Tibial nerve (tissue), 3 donors: ENCODE measurements at regions not wholly inside any gene's neighbourhood (a gene's known extent, or its start where the extent isn't known, plus 50 kb on each side); places are given as distances from the start of the nearest gene placed in this dataset.

Experiments used
- POLR2A ChIP-seq, 2 donors: fragments of 450-650 bp; IDR thresholded peaks; one replicate each; pipeline ENCODE4 v1.6.1; 2017; ENCODE audit warnings: antibody characterized with exemption in 2 of 2, mild to moderate bottlenecking in 2 of 2, moderate library complexity in 2 of 2
- TF ChIP-seq, protein P1 (sequence below), 5 experiments: fragments of 200-600 bp in 3 of 5; fragments of 450-650 bp in 2 of 5; sonication (generic) in 3 of 5; IDR thresholded peaks; one replicate each; pipeline ENCODE4 v1.5.1; 2016 to 2019; ENCODE audit warnings: antibody characterized with exemption in 5 of 5, mild to moderate bottlenecking in 3 of 5, moderate library complexity in 2 of 5

- TF ChIP-seq POLR2A (IDR thresholded peaks at IDR 0.05) = no peak
- TF ChIP-seq, protein P1, sequence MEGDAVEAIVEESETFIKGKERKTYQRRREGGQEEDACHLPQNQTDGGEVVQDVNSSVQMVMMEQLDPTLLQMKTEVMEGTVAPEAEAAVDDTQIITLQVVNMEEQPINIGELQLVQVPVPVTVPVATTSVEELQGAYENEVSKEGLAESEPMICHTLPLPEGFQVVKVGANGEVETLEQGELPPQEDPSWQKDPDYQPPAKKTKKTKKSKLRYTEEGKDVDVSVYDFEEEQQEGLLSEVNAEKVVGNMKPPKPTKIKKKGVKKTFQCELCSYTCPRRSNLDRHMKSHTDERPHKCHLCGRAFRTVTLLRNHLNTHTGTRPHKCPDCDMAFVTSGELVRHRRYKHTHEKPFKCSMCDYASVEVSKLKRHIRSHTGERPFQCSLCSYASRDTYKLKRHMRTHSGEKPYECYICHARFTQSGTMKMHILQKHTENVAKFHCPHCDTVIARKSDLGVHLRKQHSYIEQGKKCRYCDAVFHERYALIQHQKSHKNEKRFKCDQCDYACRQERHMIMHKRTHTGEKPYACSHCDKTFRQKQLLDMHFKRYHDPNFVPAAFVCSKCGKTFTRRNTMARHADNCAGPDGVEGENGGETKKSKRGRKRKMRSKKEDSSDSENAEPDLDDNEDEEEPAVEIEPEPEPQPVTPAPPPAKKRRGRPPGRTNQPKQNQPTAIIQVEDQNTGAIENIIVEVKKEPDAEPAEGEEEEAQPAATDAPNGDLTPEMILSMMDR (IDR thresholded peaks at IDR 0.05) = no peak
Observed at GRCh38 chrX:151818828-151819227, 84.3 kb downstream of the CNGA2 start.
